GM21360 (cell line): ENCODE measurements at regions not wholly inside any gene's neighbourhood (a gene's known extent, or its start where the extent isn't known, plus 50 kb on each side); places are given as distances from the start of the nearest gene placed in this dataset.
"Not testable (repeated sequence)": the region's sequence is repeated elsewhere in the genome, so short reads cannot be mapped to it uniquely, and the experiment has no call there.

Experiments used
- ATAC-seq: cut with Tn5 transposase; IDR thresholded peaks from one replicate; pipeline ENCODE4 v1.9.1; 2021; ENCODE audit warnings: mild to moderate bottlenecking, moderate library complexity; ENCODE audit not compliant: unreplicated experiment

GRCh38 chr5:74464512-74465209, 175.9 kb downstream of the ENC1 start:
- no peak for ATAC-seq

DNA sequence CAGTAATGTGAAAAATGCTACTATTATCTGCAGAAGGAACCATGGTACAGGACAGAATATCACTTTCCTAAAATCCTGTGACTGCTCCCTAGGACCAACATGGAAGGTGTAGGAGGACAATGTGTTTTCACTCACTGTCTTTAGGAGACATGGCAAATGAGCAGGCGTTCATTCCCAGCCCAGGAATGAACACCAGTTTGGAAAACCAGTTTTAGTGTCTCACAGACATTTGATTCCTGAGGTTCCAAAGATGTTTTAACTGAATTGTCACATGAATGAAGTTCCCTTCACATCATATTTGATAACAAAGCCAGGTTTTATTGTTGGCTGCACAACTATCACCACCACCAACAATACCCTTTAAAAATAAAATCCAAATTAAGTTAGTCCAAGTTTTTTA, 178.2 kb downstream of the ENC1 start:
- no peak for ATAC-seq

GRCh38 chr5:74461251-74461650, 179.3 kb downstream of the ENC1 start:
- ATAC-seq = no peak

DNA sequence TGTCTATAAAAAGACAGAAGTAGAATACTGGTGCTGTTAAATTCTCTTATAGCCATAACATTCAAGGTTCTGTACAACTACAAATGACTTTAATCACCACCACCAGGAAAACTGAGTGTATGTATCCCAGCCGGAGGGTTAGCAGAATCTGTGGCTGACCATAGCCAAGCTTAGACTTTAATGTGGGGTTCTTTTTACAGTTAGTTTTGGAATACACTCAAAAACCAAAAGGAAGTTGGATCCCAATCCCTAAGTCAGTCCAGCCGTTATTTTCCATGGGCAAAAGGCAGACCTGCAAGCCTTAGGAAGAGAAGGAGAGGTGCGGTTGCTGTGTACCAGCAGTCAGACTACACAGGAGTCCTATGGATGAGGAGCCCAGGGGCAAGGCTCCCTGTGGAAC, 179.8 kb downstream of the ENC1 start:
- no peak for ATAC-seq

- ATAC-seq = no peak
These were observed 180.5 kb downstream of the ENC1 start for GRCh38 chr5:74459984-74460383.

- no peak for ATAC-seq
These were observed 182.7 kb downstream of the ENC1 start for GRCh38 chr5:74457876-74458275.

DNA sequence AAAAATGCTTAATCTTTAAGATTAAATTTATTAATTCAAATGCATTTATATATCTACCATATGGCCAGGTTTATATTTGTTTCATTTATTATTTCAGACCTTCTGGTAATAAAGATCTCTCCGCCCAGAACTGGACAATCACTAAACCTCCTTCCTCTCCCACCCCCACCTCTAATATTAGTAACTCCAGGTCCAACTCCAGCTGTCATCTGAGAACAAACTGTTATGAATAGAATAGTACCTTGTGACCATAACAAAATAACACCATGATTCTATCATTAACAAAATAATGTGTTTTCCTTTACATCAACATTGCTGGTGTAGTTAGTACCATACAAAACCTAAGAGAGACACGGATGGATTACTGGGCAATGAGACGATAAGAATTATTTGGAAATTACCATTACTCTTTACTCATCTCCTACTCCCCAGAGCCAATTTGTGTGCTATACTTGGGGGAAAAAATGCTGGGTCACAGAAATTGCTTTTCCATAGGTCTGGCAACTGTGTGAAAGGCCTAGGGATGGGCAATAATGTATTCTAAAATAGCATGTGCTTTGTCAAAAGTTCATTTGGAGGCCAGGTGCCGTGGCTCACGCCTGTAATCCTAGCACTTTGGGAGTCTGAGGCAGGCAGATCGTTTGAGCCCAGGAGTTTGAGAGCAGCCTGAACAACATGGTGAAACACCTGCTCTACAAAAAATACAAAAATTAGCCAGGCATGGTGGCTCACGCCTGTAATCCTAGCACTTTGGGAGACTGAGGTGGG, 186.1 kb downstream of the ENC1 start:
- ATAC-seq = no peak

DNA sequence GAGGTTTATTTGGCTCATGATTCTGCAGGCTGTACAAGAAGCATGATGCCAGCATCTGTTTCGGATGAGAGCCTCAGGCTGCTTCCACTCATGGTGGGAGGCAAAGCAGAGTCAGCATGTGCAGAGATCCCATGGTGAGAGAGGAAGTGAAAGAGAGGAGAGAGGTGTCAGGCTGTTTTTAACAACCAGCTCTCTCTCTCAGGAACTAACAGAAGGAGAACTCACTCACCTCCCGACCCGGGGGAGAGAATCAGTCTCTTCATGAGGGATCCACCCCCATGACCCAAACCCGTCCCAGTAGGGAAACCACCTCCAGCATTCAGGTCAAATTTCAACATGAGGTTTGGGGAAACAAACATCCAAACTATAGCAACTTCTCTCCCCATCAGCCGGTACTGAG, 187.7 kb downstream of the ENC1 start:
- ATAC-seq = no peak

DNA sequence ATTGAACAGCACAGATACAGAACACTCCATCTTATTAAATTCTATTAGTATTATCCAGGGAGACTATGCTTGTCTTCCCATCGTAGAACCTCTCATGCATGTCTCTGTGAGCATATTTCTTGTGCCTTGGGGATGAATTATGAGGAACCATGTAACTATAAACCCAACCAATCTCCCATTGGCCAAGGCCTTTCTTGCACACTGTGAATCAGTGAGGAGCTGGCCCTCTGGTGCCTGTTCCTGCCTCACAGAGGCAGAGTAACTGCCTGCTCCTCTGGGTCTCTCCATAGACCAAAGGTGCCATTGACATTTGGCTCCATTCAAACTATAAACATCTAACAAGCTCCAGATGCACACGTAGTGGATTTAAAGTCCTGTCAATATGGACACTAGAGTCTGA, 190.4 kb downstream of the ENC1 start:
- ATAC-seq = no peak

DNA sequence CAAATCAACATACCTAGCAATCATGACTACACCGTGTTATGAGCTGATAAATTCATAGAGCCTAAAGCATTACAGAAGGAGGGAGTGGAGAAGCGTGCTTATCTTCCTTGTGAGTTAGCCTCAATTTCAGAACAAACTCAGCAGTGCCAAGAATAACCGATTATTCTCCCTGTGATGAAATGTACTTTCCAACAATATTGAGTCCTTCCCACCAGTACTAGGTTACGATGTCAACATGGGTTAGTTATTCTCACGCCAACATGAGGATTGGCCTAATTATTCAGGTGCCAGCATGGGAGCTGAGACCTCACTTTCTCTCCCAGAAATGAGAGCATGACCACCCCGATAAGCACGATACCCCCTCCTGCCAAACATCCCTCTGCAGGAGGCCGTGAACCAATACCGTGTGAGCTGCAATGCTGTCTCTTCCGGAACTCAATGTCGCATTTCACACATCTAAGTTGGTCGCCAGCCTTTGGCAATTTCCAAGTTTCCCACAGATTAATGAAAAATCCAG, 193.7 kb downstream of the ENC1 start:
- no peak for ATAC-seq

- no peak for ATAC-seq
These were observed 198.1 kb downstream of the ENC1 start for GRCh38 chr5:74442466-74442865.

DNA sequence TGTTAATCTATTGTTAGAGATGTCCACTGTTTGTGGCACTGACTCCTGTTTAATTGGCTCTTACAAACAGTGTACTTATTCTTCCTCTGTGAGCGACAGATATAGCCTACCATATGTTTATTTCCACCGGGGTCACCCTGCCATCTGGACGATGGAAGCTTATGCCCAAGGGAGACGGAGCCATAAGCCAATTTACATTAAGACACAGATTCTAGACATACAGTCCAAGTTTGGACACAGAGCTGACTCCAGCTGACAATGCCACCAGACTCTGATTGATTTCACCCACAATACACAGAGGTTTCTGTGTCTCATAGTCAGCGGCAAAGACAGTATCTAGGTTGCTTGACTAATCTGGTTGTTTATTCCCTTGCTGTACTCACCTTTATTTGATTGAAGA, 198.9 kb downstream of the ENC1 start:
- no peak for ATAC-seq

DNA sequence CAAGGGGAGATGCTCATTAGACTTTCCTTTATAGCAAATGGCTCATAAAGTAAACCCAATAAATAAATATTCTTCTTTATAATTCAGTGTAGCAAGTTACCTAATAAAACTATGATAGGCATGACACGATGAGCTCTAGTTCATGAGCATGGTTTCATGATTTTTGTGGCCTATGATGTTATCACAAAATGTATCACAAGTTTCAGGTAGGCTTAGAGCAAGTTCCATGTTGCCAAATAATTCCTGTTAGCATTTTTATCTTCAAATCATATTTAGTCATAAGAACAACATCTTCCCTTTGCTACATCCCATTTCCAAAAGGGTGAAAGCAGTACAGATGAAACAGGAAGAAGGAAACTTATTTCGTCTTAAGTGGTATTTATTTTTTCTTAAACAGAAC, 200.2 kb downstream of the ENC1 start:
- no peak for ATAC-seq

- ATAC-seq = not testable (repeated sequence)
These were observed 202.7 kb downstream of the ENC1 start for GRCh38 chr5:74437870-74438269.

DNA sequence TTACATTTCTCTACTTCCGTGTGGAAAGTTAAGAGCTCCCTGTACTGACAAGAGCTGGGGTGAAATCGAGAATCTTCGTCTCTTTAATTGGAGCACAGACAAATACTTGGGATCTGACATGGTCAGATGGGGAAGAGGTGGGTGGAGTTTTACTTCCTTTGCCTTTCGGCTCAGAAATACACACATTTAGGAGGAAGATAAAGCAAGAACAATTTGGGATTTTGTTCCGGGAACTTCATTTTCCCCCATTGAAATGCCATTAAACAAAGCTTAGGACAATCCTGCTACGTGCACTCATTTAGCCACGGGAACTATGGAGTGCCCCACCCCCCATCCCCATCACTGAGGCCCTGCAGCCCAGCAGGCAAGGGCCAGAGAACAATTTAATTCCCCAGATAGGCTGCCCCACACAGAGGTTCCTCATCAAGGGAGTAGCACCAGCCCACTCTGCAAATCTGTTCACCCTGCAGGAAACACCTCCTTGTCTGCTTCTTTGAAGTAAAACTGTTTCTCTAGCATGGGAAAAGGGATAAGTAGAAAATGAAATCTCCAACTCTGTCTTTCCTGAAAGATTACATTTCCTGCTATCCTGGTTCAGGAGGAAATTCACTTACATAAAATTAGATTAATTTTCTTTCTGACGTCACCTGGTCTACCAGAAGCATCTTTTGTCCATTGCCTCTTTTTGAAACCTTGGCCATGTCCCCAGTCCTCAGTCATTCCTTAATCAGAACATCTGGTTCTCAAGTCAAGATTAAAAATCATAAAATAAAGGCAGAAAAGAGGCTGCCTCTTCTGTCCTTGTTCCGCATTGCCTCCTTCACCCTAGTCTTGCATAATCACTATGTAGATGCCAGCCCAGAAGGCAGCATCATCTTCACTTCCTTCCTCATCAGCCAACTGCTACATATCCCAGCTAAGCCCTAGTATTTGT, 206.4 kb downstream of the ENC1 start:
- ATAC-seq = no peak

- peak; percentile 55 for ATAC-seq
These were observed 207.2 kb downstream of the ENC1 start for GRCh38 chr5:74433255-74433895.

GRCh38 chr5:74432721-74433120, 207.8 kb downstream of the ENC1 start:
- ATAC-seq = no peak

DNA sequence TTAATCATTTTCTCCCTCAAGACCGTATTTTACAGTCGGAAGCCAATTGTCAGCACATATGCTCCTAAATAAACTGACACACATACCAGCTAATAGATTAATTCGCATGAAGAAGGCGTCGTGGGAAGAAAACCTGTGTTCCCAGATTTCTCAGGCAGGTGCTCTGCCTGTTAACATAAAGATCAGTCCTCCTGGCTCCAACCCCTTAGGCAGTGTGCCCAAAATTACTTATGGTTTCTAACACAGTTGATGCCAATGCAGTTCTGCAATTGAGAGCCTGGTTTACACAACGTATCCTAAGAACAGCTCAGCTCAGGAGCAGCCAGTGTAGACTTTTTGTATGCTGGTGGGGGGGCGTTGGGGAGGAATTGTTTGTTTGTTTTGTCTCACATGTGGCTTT, 208.3 kb downstream of the ENC1 start:
- no peak for ATAC-seq

- no peak for ATAC-seq
These were observed 209.2 kb downstream of the ENC1 start for GRCh38 chr5:74431290-74431669.

GRCh38 chr5:74430631-74431289, 209.8 kb downstream of the ENC1 start:
- no peak for ATAC-seq
